ENCODE measurements at regions not wholly inside any gene's neighbourhood (a gene's known extent, or its start where the extent isn't known, plus 50 kb on each side); places are given as distances from the start of the nearest gene placed in this dataset.

- H3K9me2 ChIP-seq (replicated peaks; ENCODE audit: insufficient read depth, low read length), result no peaks in the 10 kb centered on the region
- H3K9me3 ChIP-seq (ENCODE audit: insufficient read depth, low read length), result no peaks in the 10 kb centered on the region
- no peak overlapping the region for H3K9ac ChIP-seq (ENCODE audit: low read length)
- H3F3A ChIP-seq (ENCODE audit: insufficient read depth), result no peaks in the 10 kb centered on the region
- no peak overlapping the region for H2AFZ ChIP-seq (ENCODE audit: low read depth, low read length, severe bottlenecking)
- no peak overlapping the region for H3K4me2 ChIP-seq (ENCODE audit: low read depth, low read length, poor library complexity, severe bottlenecking)
- H3K4me3 ChIP-seq (ENCODE audit: insufficient read depth, low read length, poor library complexity, severe bottlenecking), result no peak overlapping the region
- no peaks in the 10 kb centered on the region for H4K20me1 ChIP-seq (ENCODE audit: low read depth, low read length)
- H3K36me3 ChIP-seq (ENCODE audit: low read length), result no peaks in the 10 kb centered on the region
- TF ChIP-seq EZH2phosphoT487 (conservative IDR thresholded peaks at IDR 0.05; ENCODE audit: low read length), result no peak
- TF ChIP-seq, protein P1, sequence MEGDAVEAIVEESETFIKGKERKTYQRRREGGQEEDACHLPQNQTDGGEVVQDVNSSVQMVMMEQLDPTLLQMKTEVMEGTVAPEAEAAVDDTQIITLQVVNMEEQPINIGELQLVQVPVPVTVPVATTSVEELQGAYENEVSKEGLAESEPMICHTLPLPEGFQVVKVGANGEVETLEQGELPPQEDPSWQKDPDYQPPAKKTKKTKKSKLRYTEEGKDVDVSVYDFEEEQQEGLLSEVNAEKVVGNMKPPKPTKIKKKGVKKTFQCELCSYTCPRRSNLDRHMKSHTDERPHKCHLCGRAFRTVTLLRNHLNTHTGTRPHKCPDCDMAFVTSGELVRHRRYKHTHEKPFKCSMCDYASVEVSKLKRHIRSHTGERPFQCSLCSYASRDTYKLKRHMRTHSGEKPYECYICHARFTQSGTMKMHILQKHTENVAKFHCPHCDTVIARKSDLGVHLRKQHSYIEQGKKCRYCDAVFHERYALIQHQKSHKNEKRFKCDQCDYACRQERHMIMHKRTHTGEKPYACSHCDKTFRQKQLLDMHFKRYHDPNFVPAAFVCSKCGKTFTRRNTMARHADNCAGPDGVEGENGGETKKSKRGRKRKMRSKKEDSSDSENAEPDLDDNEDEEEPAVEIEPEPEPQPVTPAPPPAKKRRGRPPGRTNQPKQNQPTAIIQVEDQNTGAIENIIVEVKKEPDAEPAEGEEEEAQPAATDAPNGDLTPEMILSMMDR (IDR thresholded peaks at IDR 0.05; ENCODE audit: insufficient read depth, low read length, poor library complexity, severe bottlenecking), result no peak
- H3K27me3 ChIP-seq (ENCODE audit: low read length), result no peaks in the 10 kb centered on the region
- H3K79me2 ChIP-seq (ENCODE audit: insufficient read depth, low read length), result no peaks in the 10 kb centered on the region
- H3K27ac ChIP-seq (ENCODE audit: low read depth, low read length), result no peak overlapping the region
These were observed 900.5 kb upstream of the CRIM1 start for GRCh38 chr2:35454966-35455638.

- Histone ChIP-seq H3K4me3 (ENCODE audit: insufficient read depth, low read length, poor library complexity, severe bottlenecking) (no peak overlapping the region), H3K9me2 (replicated peaks; ENCODE audit: insufficient read depth, low read length) (no peaks in the 10 kb centered on the region; the same call in 1 of the 2 replicates), H3K36me3 (ENCODE audit: low read length) (no peaks in the 10 kb centered on the region), H3F3A (ENCODE audit: insufficient read depth) (no peaks in the 10 kb centered on the region), H2AFZ (ENCODE audit: low read depth, low read length, severe bottlenecking) (no peak overlapping the region), H3K79me2 (ENCODE audit: insufficient read depth, low read length) (no peaks in the 10 kb centered on the region), H3K27ac (ENCODE audit: low read depth, low read length) (no peak overlapping the region), H3K9ac (ENCODE audit: low read length) (no peak overlapping the region), H3K9me3 (ENCODE audit: insufficient read depth, low read length) (no peaks in the 10 kb centered on the region), H3K27me3 (ENCODE audit: low read length) (no peaks in the 10 kb centered on the region), H3K4me2 (ENCODE audit: low read depth, low read length, poor library complexity, severe bottlenecking) (no peak overlapping the region), H4K20me1 (ENCODE audit: low read depth, low read length) (no peaks in the 10 kb centered on the region)
- TF ChIP-seq, protein P1 (IDR thresholded peaks at IDR 0.05; ENCODE audit: insufficient read depth, low read length, poor library complexity, severe bottlenecking), result no peak
- TF ChIP-seq EZH2phosphoT487 (conservative IDR thresholded peaks at IDR 0.05; ENCODE audit: low read length), result no peak
These were observed 907.8 kb upstream of the CRIM1 start for GRCh38 chr2:35447821-35448220.

DNA sequence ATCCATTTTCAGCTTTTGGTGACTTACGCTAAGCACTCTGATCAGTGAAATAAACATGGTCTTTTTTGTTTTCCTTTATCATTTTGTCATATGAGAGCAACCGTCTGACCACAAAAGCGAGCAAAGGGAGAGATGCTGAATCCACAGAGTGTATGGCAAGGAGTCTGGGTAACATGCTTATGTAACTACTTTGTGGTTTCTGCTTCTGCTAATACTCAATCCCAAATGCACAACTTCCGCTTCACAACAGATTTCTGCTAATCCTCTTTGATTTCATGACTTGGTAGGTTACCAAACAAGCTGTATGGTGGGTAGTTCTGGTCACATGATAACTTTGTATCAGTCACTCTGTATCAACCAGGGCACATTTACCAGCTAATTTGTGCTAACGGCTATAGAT lies 908.4 kb upstream of the CRIM1 start:
- TF ChIP-seq, protein P1 (IDR thresholded peaks at IDR 0.05; ENCODE audit: insufficient read depth, low read length, poor library complexity, severe bottlenecking), result no peak
- no peak for TF ChIP-seq EZH2phosphoT487 (conservative IDR thresholded peaks at IDR 0.05; ENCODE audit: low read length)
- no peak overlapping the region for H3K9ac ChIP-seq (ENCODE audit: low read length)
- no peak overlapping the region for H3K27ac ChIP-seq (ENCODE audit: low read depth, low read length)
- no peaks in the 10 kb centered on the region for H3K36me3 ChIP-seq (ENCODE audit: low read length)
- no peaks in the 10 kb centered on the region for H3K9me3 ChIP-seq (ENCODE audit: insufficient read depth, low read length)
- H3K4me3 ChIP-seq (ENCODE audit: insufficient read depth, low read length, poor library complexity, severe bottlenecking), result no peak overlapping the region
- H3K9me2 ChIP-seq (replicated peaks; ENCODE audit: insufficient read depth, low read length), result no peaks in the 10 kb centered on the region; the same call in 1 of the 2 replicates
- H3K4me2 ChIP-seq (ENCODE audit: low read depth, low read length, poor library complexity, severe bottlenecking), result no peak overlapping the region
- no peaks in the 10 kb centered on the region for H3K79me2 ChIP-seq (ENCODE audit: insufficient read depth, low read length)
- H3F3A ChIP-seq (ENCODE audit: insufficient read depth), result no peaks in the 10 kb centered on the region
- no peaks in the 10 kb centered on the region for H4K20me1 ChIP-seq (ENCODE audit: low read depth, low read length)
- no peak overlapping the region for H2AFZ ChIP-seq (ENCODE audit: low read depth, low read length, severe bottlenecking)
- no peaks in the 10 kb centered on the region for H3K27me3 ChIP-seq (ENCODE audit: low read length)

Data from SU-DHL-6 (cell line).